Retinal pigment epithelial cell (primary cell): ENCODE measurements at regions not wholly inside any gene's neighbourhood (a gene's known extent, or its start where the extent isn't known, plus 50 kb on each side); places are given as distances from the start of the nearest gene placed in this dataset.
A peak's percentile ranks its signal among the peaks of the same experiment; 100 is the strongest.

Experiments used
- DNase-seq: peaks from one replicate; pipeline ENCODE4 v3.0.0-alpha.2; 2010; ENCODE audit warnings: low read depth
- H3K4me3 ChIP-seq: 2 replicates; pipeline ENCODE4 v1.5.1; 2011; ENCODE audit warnings: mild to moderate bottlenecking, low read length, control low read depth, moderate library complexity
- CTCF ChIP-seq: conservative IDR thresholded peaks from 2 replicates; pipeline ENCODE4 v1.5.1; 2011; ENCODE audit warnings: low read depth, low read length, control low read depth, inconsistent platforms

DNA sequence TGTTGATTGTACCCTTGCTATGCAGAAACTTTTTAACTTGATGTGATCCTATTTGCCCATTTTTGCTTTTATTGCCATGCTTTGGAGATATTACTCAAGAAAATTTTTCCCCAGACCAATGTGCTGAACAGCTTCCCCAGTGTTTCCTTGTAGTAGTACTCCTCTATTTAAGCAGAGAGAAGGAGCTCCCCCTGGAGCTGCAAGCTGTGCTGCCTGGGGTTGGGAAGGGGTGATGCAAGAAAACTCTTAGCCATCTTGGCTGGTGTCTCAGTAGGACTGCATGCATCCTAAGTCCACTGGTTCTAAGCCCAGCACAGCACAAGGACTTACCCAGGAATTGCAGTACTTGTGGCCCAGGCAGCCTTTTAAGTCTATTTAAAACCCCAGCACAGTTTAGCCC, 121.6 kb downstream of the NTMT2 start:
- DNase-seq: no peak
- peak; percentile 19 for TF ChIP-seq CTCF

GRCh38 chr1:170271430-170272161, 125.8 kb downstream of the NTMT2 start:
- DNase-seq: no peak
- no peak for TF ChIP-seq CTCF
- no peak overlapping the region for H3K4me3 ChIP-seq

More for the DNA sequence above, 121.6 kb downstream of the NTMT2 start:
- no peak overlapping the region for H3K4me3 ChIP-seq

- no peak for DNase-seq
- no peak overlapping the region for H3K4me3 ChIP-seq
- no peak for TF ChIP-seq CTCF
These were observed 127.8 kb downstream of the NTMT2 start for GRCh38 chr1:170273291-170274130.

DNA sequence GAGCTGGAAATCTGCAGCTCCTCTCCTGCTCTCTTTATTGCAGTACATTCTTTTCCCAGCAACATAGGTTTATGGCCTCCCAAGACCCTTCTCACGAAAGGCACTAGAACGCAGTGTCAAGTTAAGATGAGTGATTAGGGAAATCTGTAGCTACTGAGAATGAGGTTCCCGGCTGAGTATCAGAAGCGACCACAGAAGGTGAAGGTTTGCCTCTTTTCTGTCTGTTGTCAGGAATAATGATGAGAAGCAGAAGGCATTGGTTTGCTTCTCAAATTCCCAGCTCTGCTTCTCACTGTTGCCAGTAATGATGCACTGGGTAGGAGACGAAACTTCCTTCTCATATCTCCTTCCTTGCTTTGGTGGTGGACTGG, 128.4 kb downstream of the NTMT2 start:
- H3K4me3 ChIP-seq: no peak overlapping the region
- no peak for DNase-seq
- no peak for TF ChIP-seq CTCF

DNA sequence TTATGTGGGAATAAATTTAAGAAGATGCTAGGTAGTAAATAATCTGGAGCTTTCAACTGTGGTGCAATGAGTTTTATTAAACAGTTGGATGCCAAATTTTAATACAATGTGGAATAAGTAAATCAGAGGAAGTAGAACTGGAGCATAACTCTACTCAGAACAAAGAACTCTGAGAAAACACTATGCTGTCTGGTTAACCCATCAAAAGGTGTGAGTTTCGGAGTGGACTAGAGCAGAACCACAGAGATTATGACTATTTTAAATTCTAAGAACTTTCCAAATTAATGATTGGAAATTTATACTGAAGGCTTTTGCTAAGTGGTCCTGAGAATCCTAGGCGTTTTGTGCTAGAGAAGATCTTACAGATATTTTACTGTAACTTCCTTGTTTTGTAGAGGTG, 132.2 kb downstream of the NTMT2 start:
- H3K4me3 ChIP-seq: no peak overlapping the region
- no peak for DNase-seq
- no peak for TF ChIP-seq CTCF

GRCh38 chr1:170284016-170284415, 138.3 kb downstream of the NTMT2 start:
- H3K4me3 ChIP-seq: no peak overlapping the region
- no peak for DNase-seq
- TF ChIP-seq CTCF: no peak

DNA sequence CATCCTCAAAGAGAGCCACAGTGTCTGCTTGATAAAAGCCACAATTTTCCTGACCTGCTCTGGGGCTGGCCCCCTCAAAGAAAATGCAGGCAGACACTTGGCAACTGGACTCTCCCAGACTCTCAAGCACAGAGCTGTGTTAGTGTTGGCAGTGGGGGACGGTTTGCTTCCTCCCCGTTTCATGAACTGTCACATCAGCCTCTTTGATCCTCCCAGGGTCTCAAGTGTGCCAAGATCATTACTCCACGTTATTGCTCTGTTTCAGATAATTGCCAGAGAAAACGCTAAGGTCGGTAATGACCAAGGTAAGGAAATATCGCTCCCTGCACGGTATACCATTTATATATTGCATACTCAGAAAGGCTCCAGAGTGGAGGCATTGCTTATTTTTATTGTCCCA, 138.8 kb downstream of the NTMT2 start:
- no peak for TF ChIP-seq CTCF
- no peak overlapping the region for H3K4me3 ChIP-seq
- DNase-seq: no peak
